Keratinocyte (primary cell): ENCODE measurements at regions not wholly inside any gene's neighbourhood (a gene's known extent, or its start where the extent isn't known, plus 50 kb on each side); places are given as distances from the start of the nearest gene placed in this dataset.

Experiments used
- DNase-seq: peaks from one replicate; pipeline ENCODE4 v3.0.0-alpha.2; 2011; ENCODE audit warnings: low read depth, missing footprints, low spot score
- FAIRE-seq: peaks from 2 replicates; lab custom pipeline; 2011; peaks lifted over from hg19 to GRCh38; lab: Jason Lieb, UNC
- H2AFZ ChIP-seq: 2 replicates; pipeline ENCODE4 v1.6.0; 2012; ENCODE audit warnings: low read length, control low read depth, inconsistent platforms; ENCODE audit not compliant: control insufficient read depth
- H3K27ac ChIP-seq: 2 replicates; pipeline ENCODE4 v1.5.1; 2011; ENCODE audit warnings: low read length; ENCODE audit not compliant: control insufficient read depth, insufficient read depth
- H3K27me3 ChIP-seq: 3 replicates; pipeline ENCODE4 v1.6.0; 2011; ENCODE audit warnings: low read length; ENCODE audit not compliant: control insufficient read depth, insufficient read depth; ENCODE audit errors: extremely low read depth
- H3K36me3 ChIP-seq, 2 experiments: 2 replicates in 1 of 2; 3 replicates in 1 of 2; pipeline ENCODE4 v1.5.1; 2011; ENCODE audit warnings: low read length in 2 of 2, mild to moderate bottlenecking in 1 of 2; ENCODE audit not compliant: control insufficient read depth in 2 of 2, insufficient read depth in 2 of 2; ENCODE audit errors: extremely low read depth in 1 of 2
- H3K4me1 ChIP-seq: 3 replicates; pipeline ENCODE4 v1.5.1; 2011; ENCODE audit warnings: low read length; ENCODE audit not compliant: control insufficient read depth, insufficient read depth; ENCODE audit errors: extremely low read depth
- H3K4me2 ChIP-seq: 3 replicates; pipeline ENCODE4 v1.6.0; 2011; ENCODE audit warnings: low read depth, low read length; ENCODE audit not compliant: control insufficient read depth, insufficient read depth; ENCODE audit errors: extremely low read depth
- H3K4me3 ChIP-seq, 3 experiments: fragments of 200-600 bp in 1 of 3; sonication (generic) in 1 of 3; 2 replicates in 2 of 3; 3 replicates in 1 of 3; pipeline ENCODE4 v1.5.1; 2011 to 2016; ENCODE audit warnings: low read length in 3 of 3, mild to moderate bottlenecking in 3 of 3, control low read depth in 2 of 3, inconsistent platforms in 1 of 3, low read depth in 1 of 3, mixed read lengths in 1 of 3, mixed run types in 1 of 3, moderate library complexity in 1 of 3; ENCODE audit not compliant: control insufficient read depth in 2 of 3, insufficient read depth in 2 of 3; ENCODE audit errors: extremely low read depth in 1 of 3
- H3K79me2 ChIP-seq: 2 replicates; pipeline ENCODE4 v1.6.0; 2012; ENCODE audit warnings: low read length; ENCODE audit not compliant: control insufficient read depth, insufficient read depth
- H3K9ac ChIP-seq: 3 replicates; pipeline ENCODE4 v1.6.0; 2011; ENCODE audit warnings: low read length; ENCODE audit not compliant: control insufficient read depth, insufficient read depth; ENCODE audit errors: extremely low read depth
- H3K9me1 ChIP-seq: 3 replicates; pipeline ENCODE4 v1.6.0; 2011; ENCODE audit warnings: low read length; ENCODE audit not compliant: control insufficient read depth, insufficient read depth; ENCODE audit errors: extremely low read depth
- H3K9me3 ChIP-seq: 2 replicates; pipeline ENCODE4 v1.5.1; 2012; ENCODE audit warnings: low read depth, low read length; ENCODE audit not compliant: control insufficient read depth
- H4K20me1 ChIP-seq: 3 replicates; pipeline ENCODE4 v1.6.0; 2011; ENCODE audit warnings: low read length; ENCODE audit not compliant: control insufficient read depth, insufficient read depth; ENCODE audit errors: extremely low read depth
- EZH2 ChIP-seq: IDR thresholded peaks from one replicate; pipeline ENCODE4 v1.6.1; 2012; ENCODE audit warnings: inconsistent platforms, mild to moderate bottlenecking, low read length, moderate library complexity
- dilution Hi-C: fragments of 300-500 bp; cut with MboI; formaldehyde crosslinking; loops from one replicate; pipeline ENCODE4 v1.7.0; 2020; ENCODE audit warnings: low sequenced_read_pairs; ENCODE audit not compliant: extremely low pct_ligation_motif_present
- TF ChIP-seq, protein P1 (sequence below), 3 experiments: IDR thresholded peaks in 1 of 3; conservative IDR thresholded peaks in 1 of 3; optimal IDR thresholded peaks in 1 of 3; 2 replicates in 2 of 3; 3 replicates in 1 of 3; pipeline versions ENCODE3 to v1.5.1; 2011; ENCODE audit warnings: low read length in 3 of 3, mild to moderate bottlenecking in 3 of 3, moderate library complexity in 2 of 3, control low read depth in 1 of 3, inconsistent platforms in 1 of 3; ENCODE audit not compliant: insufficient read depth in 2 of 3; ENCODE audit errors: extremely low read depth in 1 of 3

GRCh38 chr13:103926118-103926517 lies 859.9 kb upstream of the SLC10A2 start:
- no peaks in the 10 kb centered on the region for H3K36me3 ChIP-seq
- no peaks in the 10 kb centered on the region for H3K4me1 ChIP-seq
- dilution Hi-C loops = no loop called here
- FAIRE-seq (no peak), DNase-seq (no peak)
- H3K9ac ChIP-seq = no peak overlapping the region
- no peaks in the 10 kb centered on the region for H3K9me3 ChIP-seq
- no peak overlapping the region for H3K4me2 ChIP-seq
- H3K27ac ChIP-seq = no peak overlapping the region
- no peaks in the 10 kb centered on the region for H4K20me1 ChIP-seq
- no peak overlapping the region for H2AFZ ChIP-seq
- H3K4me3 ChIP-seq = no peak overlapping the region
- H3K27me3 ChIP-seq = no peaks in the 10 kb centered on the region
- no peaks in the 10 kb centered on the region for H3K79me2 ChIP-seq
- TF ChIP-seq, protein P1, sequence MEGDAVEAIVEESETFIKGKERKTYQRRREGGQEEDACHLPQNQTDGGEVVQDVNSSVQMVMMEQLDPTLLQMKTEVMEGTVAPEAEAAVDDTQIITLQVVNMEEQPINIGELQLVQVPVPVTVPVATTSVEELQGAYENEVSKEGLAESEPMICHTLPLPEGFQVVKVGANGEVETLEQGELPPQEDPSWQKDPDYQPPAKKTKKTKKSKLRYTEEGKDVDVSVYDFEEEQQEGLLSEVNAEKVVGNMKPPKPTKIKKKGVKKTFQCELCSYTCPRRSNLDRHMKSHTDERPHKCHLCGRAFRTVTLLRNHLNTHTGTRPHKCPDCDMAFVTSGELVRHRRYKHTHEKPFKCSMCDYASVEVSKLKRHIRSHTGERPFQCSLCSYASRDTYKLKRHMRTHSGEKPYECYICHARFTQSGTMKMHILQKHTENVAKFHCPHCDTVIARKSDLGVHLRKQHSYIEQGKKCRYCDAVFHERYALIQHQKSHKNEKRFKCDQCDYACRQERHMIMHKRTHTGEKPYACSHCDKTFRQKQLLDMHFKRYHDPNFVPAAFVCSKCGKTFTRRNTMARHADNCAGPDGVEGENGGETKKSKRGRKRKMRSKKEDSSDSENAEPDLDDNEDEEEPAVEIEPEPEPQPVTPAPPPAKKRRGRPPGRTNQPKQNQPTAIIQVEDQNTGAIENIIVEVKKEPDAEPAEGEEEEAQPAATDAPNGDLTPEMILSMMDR (optimal IDR thresholded peaks at IDR 0.05 in 1 of 3, IDR thresholded peaks at IDR 0.05 in 1 of 3, conservative IDR thresholded peaks at IDR 0.05 in 1 of 3; ENCODE audit: extremely low read depth in 1 of 3, insufficient read depth in 2 of 3, low read length in 3 of 3) = no peak
- TF ChIP-seq EZH2 = no peak
- no peaks in the 10 kb centered on the region for H3K9me1 ChIP-seq

DNA sequence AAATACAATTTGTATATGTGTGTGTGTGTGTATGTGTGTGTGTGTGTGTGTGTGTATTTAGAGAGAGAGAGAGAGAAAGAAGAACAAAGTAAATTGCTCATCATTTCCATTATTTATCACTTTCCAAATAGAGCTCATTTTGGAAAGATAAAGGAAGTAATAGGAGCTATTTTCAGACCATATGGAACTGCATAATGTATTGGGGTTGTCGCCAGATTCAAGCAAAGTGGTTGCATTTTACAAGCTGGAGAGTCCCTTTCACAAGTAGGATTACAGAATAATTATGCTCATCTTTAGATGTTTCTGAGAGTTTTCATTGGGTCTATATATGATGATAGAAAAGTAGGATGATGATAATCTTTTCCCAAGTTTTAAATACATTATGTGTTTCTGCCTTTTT lies 842.7 kb upstream of the SLC10A2 start:
- Histone ChIP-seq H2AFZ (no peak overlapping the region), H3K9me3 (no peaks in the 10 kb centered on the region), H4K20me1 (no peaks in the 10 kb centered on the region), H3K36me3 (no peaks in the 10 kb centered on the region), H3K9ac (no peak overlapping the region), H3K27me3 (no peaks in the 10 kb centered on the region), H3K27ac (no peak overlapping the region), H3K4me2 (no peak overlapping the region), H3K79me2 (no peaks in the 10 kb centered on the region), H3K9me1 (no peaks in the 10 kb centered on the region), H3K4me1 (no peaks in the 10 kb centered on the region), H3K4me3 (no peak overlapping the region)
- no peak for FAIRE-seq
- no peak for DNase-seq
- dilution Hi-C loops = no loop called here
- no peak for TF ChIP-seq EZH2
- TF ChIP-seq, protein P1 (optimal IDR thresholded peaks at IDR 0.05 in 1 of 3, IDR thresholded peaks at IDR 0.05 in 1 of 3, conservative IDR thresholded peaks at IDR 0.05 in 1 of 3; ENCODE audit: extremely low read depth in 1 of 3, insufficient read depth in 2 of 3, low read length in 3 of 3) = no peak
